ENCODE measurements at regions not wholly inside any gene's neighbourhood (a gene's known extent, or its start where the extent isn't known, plus 50 kb on each side); places are given as distances from the start of the nearest gene placed in this dataset.

GRCh38 chr2:160696087-160696452 lies 202.5 kb upstream of the RBMS1 start:
- DNase-seq (ENCODE audit: low spot score), result no peak
- Histone ChIP-seq H3K9me3 (no peaks in the 10 kb centered on the region), H3K36me3 (no peaks in the 10 kb centered on the region), H3K4me1 (ENCODE audit: control insufficient read depth in 1 of 2, low read depth in 2 of 2) (peaks cover 5 to 6% of the 10 kb centered on the region in 2 donors), H3K27ac (no peak overlapping the region), H3K4me3 (no peak overlapping the region), H3K27me3 (replicated peaks; ENCODE audit: insufficient read depth) (no peaks in the 10 kb centered on the region)
- ATAC-seq (ENCODE audit: insufficient number of reproducible peaks, low FRiP score, low read depth), result no peak
- no peak for TF ChIP-seq CTCF (IDR thresholded peaks at IDR 0.05)

GRCh38 chr2:160697817-160698216 lies 204.2 kb upstream of the RBMS1 start:
- DNase-seq (ENCODE audit: low spot score), result no peak
- no peak overlapping the region for H3K27ac ChIP-seq
- peaks cover 5 to 6% of the 10 kb centered on the region in 2 donors for H3K4me1 ChIP-seq (ENCODE audit: control insufficient read depth in 1 of 2, low read depth in 2 of 2)
- TF ChIP-seq CTCF (IDR thresholded peaks at IDR 0.05), result no peak
- H3K4me3 ChIP-seq, result no peak overlapping the region
- no peaks in the 10 kb centered on the region for H3K36me3 ChIP-seq
- ATAC-seq (ENCODE audit: insufficient number of reproducible peaks, low FRiP score, low read depth), result no peak
- H3K9me3 ChIP-seq, result no peaks in the 10 kb centered on the region
- no peaks in the 10 kb centered on the region for H3K27me3 ChIP-seq (replicated peaks; ENCODE audit: insufficient read depth)

- Histone ChIP-seq H3K27ac (no peak overlapping the region), H3K36me3 (no peaks in the 10 kb centered on the region), H3K27me3 (replicated peaks; ENCODE audit: insufficient read depth) (no peaks in the 10 kb centered on the region), H3K4me3 (no peak overlapping the region), H3K9me3 (no peaks in the 10 kb centered on the region), H3K4me1 (ENCODE audit: control insufficient read depth in 1 of 2, low read depth in 2 of 2) (peaks cover 5 to 6% of the 10 kb centered on the region in 2 donors)
- no peak for TF ChIP-seq CTCF (IDR thresholded peaks at IDR 0.05)
- DNase-seq (ENCODE audit: low spot score), result no peak
- no peak for ATAC-seq (ENCODE audit: insufficient number of reproducible peaks, low FRiP score, low read depth)
These were observed 206.6 kb upstream of the RBMS1 start for GRCh38 chr2:160700021-160700814.

GRCh38 chr2:160701822-160702221 lies 208.2 kb upstream of the RBMS1 start:
- no peak for ATAC-seq (ENCODE audit: insufficient number of reproducible peaks, low FRiP score, low read depth)

GRCh38 chr2:160702754-160703153 lies 209.1 kb upstream of the RBMS1 start:
- ATAC-seq (ENCODE audit: insufficient number of reproducible peaks, low FRiP score, low read depth) (no peak), DNase-seq (ENCODE audit: low spot score) (no peak)
- Histone ChIP-seq H3K36me3 (no peaks in the 10 kb centered on the region), H3K27me3 (replicated peaks; ENCODE audit: insufficient read depth) (no peaks in the 10 kb centered on the region), H3K9me3 (no peaks in the 10 kb centered on the region), H3K4me1 (ENCODE audit: control insufficient read depth in 1 of 2, low read depth in 2 of 2) (peaks cover 5 to 6% of the 10 kb centered on the region in 2 donors), H3K27ac (no peak overlapping the region), H3K4me3 (no peak overlapping the region)
- no peak for TF ChIP-seq CTCF (IDR thresholded peaks at IDR 0.05)

More at GRCh38 chr2:160701822-160702221, 208.2 kb upstream of the RBMS1 start:
- TF ChIP-seq CTCF (IDR thresholded peaks at IDR 0.05), result no peak
- no peaks in the 10 kb centered on the region for H3K9me3 ChIP-seq
- H3K4me3 ChIP-seq, result no peak overlapping the region
- H3K27ac ChIP-seq, result no peak overlapping the region
- H3K27me3 ChIP-seq (replicated peaks; ENCODE audit: insufficient read depth), result no peaks in the 10 kb centered on the region
- no peak for DNase-seq (ENCODE audit: low spot score)
- H3K36me3 ChIP-seq, result no peaks in the 10 kb centered on the region
- H3K4me1 ChIP-seq (ENCODE audit: control insufficient read depth in 1 of 2, low read depth in 2 of 2), result peaks cover 5 to 6% of the 10 kb centered on the region in 2 donors
